Stimulated activated naive CD4-positive, alpha-beta T cell (primary cell): ENCODE measurements at regions not wholly inside any gene's neighbourhood (a gene's known extent, or its start where the extent isn't known, plus 50 kb on each side); places are given as distances from the start of the nearest gene placed in this dataset.
"Not testable (repeated sequence)": the region's sequence is repeated elsewhere in the genome, so short reads cannot be mapped to it uniquely, and the experiment has no call there.

Source experiments
- DNase-seq, 6 experiments: peaks; one replicate each; lab custom pipeline; 2025; lab: John Stamatoyannopoulos, UW

GRCh38 chrX:115840729-115841409 is 279.9 kb downstream of the PLS3 start:
- not testable (repeated sequence) for DNase-seq

- not testable (repeated sequence) for DNase-seq
These were observed 290.0 kb downstream of the PLS3 start for GRCh38 chrX:115850986-115851385.

- DNase-seq = not testable (repeated sequence)
These were observed 292.3 kb downstream of the PLS3 start for GRCh38 chrX:115853260-115853659.

- DNase-seq = not testable (repeated sequence)
These were observed 289.4 kb upstream of the AGTR2 start for GRCh38 chrX:115881170-115881569.

- not testable (repeated sequence) for DNase-seq
These were observed 286.4 kb upstream of the AGTR2 start for GRCh38 chrX:115884121-115884520.

- DNase-seq = not testable (repeated sequence)
These were observed 282.5 kb upstream of the AGTR2 start for GRCh38 chrX:115888041-115888440.

- not testable (repeated sequence) for DNase-seq
These were observed 282.0 kb upstream of the AGTR2 start for GRCh38 chrX:115888519-115888918.

GRCh38 chrX:115889121-115889890 is 281.2 kb upstream of the AGTR2 start:
- no peak for DNase-seq

GRCh38 chrX:115892056-115892708 is 278.4 kb upstream of the AGTR2 start:
- no peak for DNase-seq

- peak in 3 of 6 experiments; percentile 47 to 73 (median 73) for DNase-seq
These were observed 277.5 kb upstream of the AGTR2 start for GRCh38 chrX:115892787-115893671.

- DNase-seq = peak in 2 of 6 experiments; percentile 19 to 21
These were observed 276.5 kb upstream of the AGTR2 start for GRCh38 chrX:115894087-115894486.

GRCh38 chrX:115895678-115896329 is 274.7 kb upstream of the AGTR2 start:
- no peak for DNase-seq

GRCh38 chrX:115896362-115896761 is 274.2 kb upstream of the AGTR2 start:
- DNase-seq = no peak

GRCh38 chrX:115897956-115898355 is 272.6 kb upstream of the AGTR2 start:
- DNase-seq = no peak

- DNase-seq = peak in 3 of 6 experiments; percentile 33 to 87 (median 83)
These were observed 272.1 kb upstream of the AGTR2 start for GRCh38 chrX:115898382-115899001.

- DNase-seq = no peak
These were observed 270.1 kb upstream of the AGTR2 start for GRCh38 chrX:115900425-115900824.

GRCh38 chrX:115901241-115901640 is 269.3 kb upstream of the AGTR2 start:
- DNase-seq = no peak

- DNase-seq = no peak
These were observed 267.5 kb upstream of the AGTR2 start for GRCh38 chrX:115902995-115903394.

GRCh38 chrX:115906276-115906675 is 264.3 kb upstream of the AGTR2 start:
- no peak for DNase-seq

- DNase-seq = no peak
These were observed 263.7 kb upstream of the AGTR2 start for GRCh38 chrX:115906881-115907280.

- DNase-seq = no peak
These were observed 261.5 kb upstream of the AGTR2 start for GRCh38 chrX:115909017-115909416.
